Effector memory CD8-positive, alpha-beta T cell (primary cell): ENCODE measurements at regions not wholly inside any gene's neighbourhood (a gene's known extent, or its start where the extent isn't known, plus 50 kb on each side); places are given as distances from the start of the nearest gene placed in this dataset.

Source experiments
- ATAC-seq: fragments of 150-1000 bp; cut with Tn5 transposase; replicated peaks from 2 replicates; pipeline ENCODE4 v1.10.0; 2021; ENCODE audit warnings: mild to moderate bottlenecking, moderate library complexity
- DNase-seq, 3 experiments: peaks; one replicate each; pipeline ENCODE4 v3.0.0; 2021
- H3K27ac Mint-ChIP-seq, 2 donors: one replicate each; pipeline ENCODE4 v1.8.0; 2022; ENCODE audit warnings: mild to moderate bottlenecking in 2 of 2, mixed read lengths in 2 of 2, moderate library complexity in 2 of 2
- H3K27me3 Mint-ChIP-seq, 2 donors: one replicate each; pipeline ENCODE4 v1.8.0; 2022; ENCODE audit warnings: mixed read lengths in 2 of 2
- H3K36me3 Mint-ChIP-seq: one replicate; pipeline ENCODE4 v1.8.0; 2022; ENCODE audit warnings: mild to moderate bottlenecking, moderate library complexity, mixed read lengths; ENCODE audit not compliant: insufficient read depth
- H3K4me1 Mint-ChIP-seq, 2 donors: one replicate each; pipeline ENCODE4 v1.8.0; 2022; ENCODE audit warnings: low read depth in 2 of 2, mixed read lengths in 2 of 2
- H3K4me3 Mint-ChIP-seq, 2 donors: one replicate each; pipeline ENCODE4 v1.8.0; 2022; ENCODE audit warnings: mild to moderate bottlenecking in 2 of 2, mixed read lengths in 2 of 2, moderate library complexity in 2 of 2
- H3K9me3 Mint-ChIP-seq, 2 donors: one replicate each; pipeline ENCODE4 v1.8.0; 2022; ENCODE audit warnings: mixed read lengths in 2 of 2

- no peaks in the 10 kb centered on the region for H3K36me3 Mint-ChIP-seq
- no peaks in the 10 kb centered on the region for H3K9me3 Mint-ChIP-seq
- DNase-seq: no peak
- no peak for ATAC-seq
- H3K4me3 Mint-ChIP-seq: no peak overlapping the region
- peaks cover 21 to 43% of the 10 kb centered on the region in 2 donors for H3K27me3 Mint-ChIP-seq
- no peaks in the 10 kb centered on the region for H3K4me1 Mint-ChIP-seq
- H3K27ac Mint-ChIP-seq: no peak overlapping the region
Observed at GRCh38 chr20:52921340-52921739, 50.8 kb upstream of the TSHZ2 start.

GRCh38 chr20:52918311-52918710, 53.8 kb upstream of the TSHZ2 start:
- Mint-ChIP-seq H3K27ac (no peak overlapping the region), H3K9me3 (no peaks in the 10 kb centered on the region), H3K4me3 (no peak overlapping the region), H3K27me3 (peaks cover 19 to 37% of the 10 kb centered on the region in 2 donors), H3K36me3 (peaks cover 2% of the 10 kb centered on the region), H3K4me1 (no peaks in the 10 kb centered on the region)
- DNase-seq (no peak), ATAC-seq (no peak)

- H3K27ac Mint-ChIP-seq: no peak overlapping the region
Observed at GRCh38 chr20:52915564-52915963, 56.6 kb upstream of the TSHZ2 start.

DNA sequence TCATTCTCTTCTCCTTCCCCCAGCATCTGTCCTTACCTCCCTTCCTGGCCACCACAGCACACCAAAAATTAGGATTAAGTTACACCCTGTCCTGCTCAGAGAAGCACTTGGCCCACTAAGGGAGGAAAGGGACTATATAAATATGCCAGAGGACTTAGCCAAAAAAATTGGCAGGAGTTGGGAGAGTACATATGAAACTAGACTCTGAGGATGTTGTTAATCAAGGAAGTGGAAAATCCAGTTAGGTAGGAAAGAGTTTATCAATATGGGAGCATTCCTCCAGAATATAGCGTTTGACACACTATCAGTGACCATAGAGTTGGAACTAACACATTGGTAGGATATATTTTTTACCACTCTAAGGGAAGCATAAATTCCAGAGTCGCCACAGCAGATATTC, 57.3 kb upstream of the TSHZ2 start:
- ATAC-seq (no peak), DNase-seq (no peak)
- Mint-ChIP-seq H3K4me3 (no peak overlapping the region), H3K36me3 (peaks cover 4% of the 10 kb centered on the region), H3K4me1 (no peaks in the 10 kb centered on the region), H3K27ac (no peak overlapping the region), H3K27me3 (peaks cover 7 to 22% of the 10 kb centered on the region in 2 donors), H3K9me3 (no peaks in the 10 kb centered on the region)

More at GRCh38 chr20:52915564-52915963, 56.6 kb upstream of the TSHZ2 start:
- ATAC-seq (no peak), DNase-seq (no peak)
- peaks cover 7 to 22% of the 10 kb centered on the region in 2 donors for H3K27me3 Mint-ChIP-seq
- peaks cover 4% of the 10 kb centered on the region for H3K36me3 Mint-ChIP-seq
- H3K9me3 Mint-ChIP-seq: no peaks in the 10 kb centered on the region
- no peaks in the 10 kb centered on the region for H3K4me1 Mint-ChIP-seq
- H3K4me3 Mint-ChIP-seq: no peak overlapping the region

- Mint-ChIP-seq H3K4me1 (no peaks in the 10 kb centered on the region), H3K9me3 (no peaks in the 10 kb centered on the region), H3K36me3 (peaks cover 4% of the 10 kb centered on the region), H3K27me3 (peaks cover 17 to 31% of the 10 kb centered on the region in 2 donors), H3K27ac (no peak overlapping the region), H3K4me3 (no peak overlapping the region)
- ATAC-seq (no peak), DNase-seq (no peak)
Observed at GRCh38 chr20:52913650-52914387, 58.3 kb upstream of the TSHZ2 start.

DNA sequence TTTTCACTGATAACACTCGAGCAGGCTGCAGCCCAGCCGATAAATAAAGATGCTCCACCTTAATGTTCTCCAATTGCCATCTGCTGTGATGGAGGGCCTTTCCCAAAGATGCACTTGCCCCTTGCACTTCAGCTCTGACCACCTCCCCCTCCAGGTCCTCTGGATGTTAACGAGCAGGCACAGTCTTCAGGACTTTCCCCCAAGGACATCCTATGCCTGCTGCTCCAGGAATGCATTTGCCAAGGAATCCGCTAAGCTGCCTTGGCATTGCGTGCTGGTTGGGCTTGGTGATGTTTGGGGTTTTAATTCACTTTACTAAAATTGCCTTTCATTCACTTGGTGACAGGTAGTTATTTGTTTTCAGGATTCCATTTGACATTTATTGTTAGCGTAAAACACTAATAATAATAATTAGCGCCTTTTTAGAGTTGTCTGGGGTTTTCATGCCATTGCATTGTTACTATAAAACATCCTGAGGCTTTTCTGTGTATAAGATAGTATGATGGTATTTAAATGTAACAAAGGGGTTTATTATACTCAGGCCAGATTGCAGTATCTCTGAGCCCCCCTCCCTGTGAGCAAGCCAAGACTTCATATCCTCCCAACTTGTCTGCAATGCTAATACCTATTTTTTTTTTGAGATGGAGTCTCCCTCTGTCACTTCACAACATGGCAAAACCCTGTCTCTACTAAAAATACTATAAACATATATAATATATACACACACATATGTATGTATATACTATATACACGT, 66.7 kb upstream of the TSHZ2 start:
- Mint-ChIP-seq H3K36me3 (no peaks in the 10 kb centered on the region), H3K27me3 (peaks cover 35 to 43% of the 10 kb centered on the region in 2 donors), H3K4me1 (no peaks in the 10 kb centered on the region), H3K27ac (no peak overlapping the region), H3K4me3 (no peak overlapping the region), H3K9me3 (no peaks in the 10 kb centered on the region)
- no peak for ATAC-seq
- DNase-seq: no peak

- no peaks in the 10 kb centered on the region for H3K4me1 Mint-ChIP-seq
- H3K27me3 Mint-ChIP-seq: peaks cover 33 to 49% of the 10 kb centered on the region in 2 donors
- H3K9me3 Mint-ChIP-seq: no peaks in the 10 kb centered on the region
- no peak for ATAC-seq
- H3K36me3 Mint-ChIP-seq: no peaks in the 10 kb centered on the region
- H3K4me3 Mint-ChIP-seq: no peak overlapping the region
- no peak for DNase-seq
- H3K27ac Mint-ChIP-seq: no peak overlapping the region
Observed at GRCh38 chr20:52904837-52905236, 67.3 kb upstream of the TSHZ2 start.

- H3K4me1 Mint-ChIP-seq: peaks cover 4 to 5% of the 10 kb centered on the region in 2 donors
- no peak overlapping the region for H3K27ac Mint-ChIP-seq
Observed at GRCh38 chr20:52899041-52899608, 73.0 kb upstream of the TSHZ2 start.

GRCh38 chr20:52896348-52896747, 75.8 kb upstream of the TSHZ2 start:
- ATAC-seq: no peak
- Mint-ChIP-seq H3K4me3 (no peak overlapping the region), H3K9me3 (no peaks in the 10 kb centered on the region), H3K36me3 (no peaks in the 10 kb centered on the region), H3K27ac (no peak overlapping the region), H3K4me1 (peaks cover 4 to 5% of the 10 kb centered on the region in 2 donors), H3K27me3 (peaks cover 46 to 51% of the 10 kb centered on the region in 2 donors)
- no peak for DNase-seq

More at GRCh38 chr20:52899041-52899608, 73.0 kb upstream of the TSHZ2 start:
- DNase-seq: no peak
- Mint-ChIP-seq H3K4me3 (no peak overlapping the region), H3K9me3 (no peaks in the 10 kb centered on the region), H3K36me3 (no peaks in the 10 kb centered on the region), H3K27me3 (peaks cover 58 to 59% of the 10 kb centered on the region in 2 donors)
- ATAC-seq: no peak

GRCh38 chr20:52895701-52896100, 76.5 kb upstream of the TSHZ2 start:
- ATAC-seq: no peak
- H3K27me3 Mint-ChIP-seq: peaks cover 51 to 57% of the 10 kb centered on the region in 2 donors
- no peak for DNase-seq
- H3K4me3 Mint-ChIP-seq: no peak overlapping the region
- peaks cover 4 to 5% of the 10 kb centered on the region in 2 donors for H3K4me1 Mint-ChIP-seq
- no peaks in the 10 kb centered on the region for H3K9me3 Mint-ChIP-seq
- no peaks in the 10 kb centered on the region for H3K36me3 Mint-ChIP-seq
- no peak overlapping the region for H3K27ac Mint-ChIP-seq

- H3K4me1 Mint-ChIP-seq: peaks cover 4 to 5% of the 10 kb centered on the region in 2 donors
Observed at GRCh38 chr20:52895235-52895634, 76.9 kb upstream of the TSHZ2 start.

GRCh38 chr20:52893498-52893897, 78.7 kb upstream of the TSHZ2 start:
- Mint-ChIP-seq H3K36me3 (no peaks in the 10 kb centered on the region), H3K4me1 (peaks cover 4 to 5% of the 10 kb centered on the region in 2 donors), H3K4me3 (no peak overlapping the region), H3K9me3 (no peaks in the 10 kb centered on the region), H3K27ac (no peak overlapping the region), H3K27me3 (peaks cover 59 to 62% of the 10 kb centered on the region in 2 donors)
- no peak for ATAC-seq
- DNase-seq: no peak

More at GRCh38 chr20:52895235-52895634, 76.9 kb upstream of the TSHZ2 start:
- no peak overlapping the region for H3K4me3 Mint-ChIP-seq
- ATAC-seq: no peak
- H3K27me3 Mint-ChIP-seq: peaks cover 56 to 57% of the 10 kb centered on the region in 2 donors
- H3K36me3 Mint-ChIP-seq: no peaks in the 10 kb centered on the region
- H3K9me3 Mint-ChIP-seq: no peaks in the 10 kb centered on the region
- DNase-seq: no peak
- no peak overlapping the region for H3K27ac Mint-ChIP-seq

GRCh38 chr20:52892023-52892422, 80.1 kb upstream of the TSHZ2 start:
- H3K27ac Mint-ChIP-seq: no peak overlapping the region
- no peak overlapping the region for H3K4me3 Mint-ChIP-seq
- H3K27me3 Mint-ChIP-seq: peaks cover 70 to 74% of the 10 kb centered on the region in 2 donors
- H3K9me3 Mint-ChIP-seq: no peaks in the 10 kb centered on the region
- ATAC-seq (no peak), DNase-seq (no peak)
- peaks cover 4 to 5% of the 10 kb centered on the region in 2 donors for H3K4me1 Mint-ChIP-seq
- no peaks in the 10 kb centered on the region for H3K36me3 Mint-ChIP-seq
